GM23338 (cell line): ENCODE measurements at regions not wholly inside any gene's neighbourhood (a gene's known extent, or its start where the extent isn't known, plus 50 kb on each side); places are given as distances from the start of the nearest gene placed in this dataset.

Source experiments
- ATAC-seq: fragments of 200-7000 bp; cut with Tn5 transposase; 3 replicates; pipeline ENCODE4 v1.9.1; 2020
- DNase-seq: peaks from one replicate; pipeline ENCODE4 v3.0.0-alpha.2; 2015; ENCODE audit warnings: low spot score
- H2AFZ ChIP-seq: fragments of 200-600 bp; sonication (generic); 2 replicates; pipeline ENCODE4 v1.8.0; 2016; ENCODE audit warnings: antibody characterized with exemption, mild to moderate bottlenecking, moderate library complexity
- H3F3A ChIP-seq: fragments of 200-600 bp; sonication (generic); replicated peaks from 2 replicates; pipeline ENCODE4 v1.8.0; 2017; ENCODE audit warnings: antibody characterized with exemption, mixed run types, low read depth
- H3K27ac ChIP-seq: fragments of 200-600 bp; sonication (generic); 2 replicates; pipeline ENCODE4 v1.6.1; 2016; ENCODE audit warnings: low read depth
- H3K27me3 ChIP-seq: fragments of 200-600 bp; sonication (generic); 2 replicates; pipeline ENCODE4 v1.8.0; 2016; ENCODE audit warnings: mild to moderate bottlenecking, mixed run types, moderate library complexity; ENCODE audit not compliant: insufficient read depth
- H3K36me3 ChIP-seq: fragments of 200-600 bp; sonication (generic); 2 replicates; pipeline ENCODE4 v1.8.0; 2016; ENCODE audit warnings: mild to moderate bottlenecking; ENCODE audit not compliant: insufficient read depth
- H3K4me1 ChIP-seq: fragments of 200-600 bp; sonication (generic); 2 replicates; pipeline ENCODE4 v1.8.0; 2016; ENCODE audit warnings: mild to moderate bottlenecking, moderate library complexity; ENCODE audit not compliant: insufficient read depth
- H3K4me2 ChIP-seq: fragments of 200-600 bp; sonication (generic); 2 replicates; pipeline ENCODE4 v1.7.1; 2017; ENCODE audit warnings: mixed run types
- H3K4me3 ChIP-seq: fragments of 200-600 bp; sonication (generic); 2 replicates; pipeline ENCODE4 v1.6.1; 2016; ENCODE audit warnings: mixed run types
- H3K79me2 ChIP-seq: fragments of 200-600 bp; sonication (generic); replicated peaks from 2 replicates; pipeline ENCODE4 v1.8.0; 2017; ENCODE audit warnings: mild to moderate bottlenecking; ENCODE audit not compliant: insufficient read depth
- H3K9me2 ChIP-seq: fragments of 200-600 bp; sonication (generic); 2 replicates; pipeline ENCODE4 v1.8.0; 2017; ENCODE audit not compliant: insufficient read depth
- H4K20me1 ChIP-seq: fragments of 200-600 bp; sonication (generic); replicated peaks from 2 replicates; pipeline ENCODE4 v1.8.0; 2017; ENCODE audit warnings: mild to moderate bottlenecking; ENCODE audit not compliant: insufficient read depth
- H3K27ac Mint-ChIP-seq: 2 replicates; pipeline ENCODE4 v1.8.0; 2020; ENCODE audit warnings: inconsistent platforms, mild to moderate bottlenecking, moderate library complexity, mixed read lengths
- H3K27me3 Mint-ChIP-seq: 3 replicates; pipeline ENCODE4 v1.8.0; 2022; ENCODE audit warnings: low read depth, mild to moderate bottlenecking, moderate library complexity, mixed read lengths, inconsistent platforms; ENCODE audit not compliant: insufficient read depth, poor library complexity
- H3K36me3 Mint-ChIP-seq: 3 replicates; pipeline ENCODE4 v1.8.0; 2021; ENCODE audit warnings: low read depth, mild to moderate bottlenecking, inconsistent platforms, moderate library complexity, mixed read lengths
- H3K4me1 Mint-ChIP-seq: 3 replicates; pipeline ENCODE4 v1.8.0; 2020; ENCODE audit warnings: mild to moderate bottlenecking, inconsistent platforms, mixed read lengths
- H3K4me3 Mint-ChIP-seq: 3 replicates; pipeline ENCODE4 v1.8.0; 2021; ENCODE audit warnings: moderate library complexity, mild to moderate bottlenecking, inconsistent platforms, mixed read lengths
- H3K9me3 Mint-ChIP-seq: 3 replicates; pipeline ENCODE4 v1.8.0; 2020; ENCODE audit warnings: moderate library complexity, mild to moderate bottlenecking, inconsistent platforms, mixed read lengths
- CREB1 ChIP-seq: fragments of 250-450 bp; sonication (Bioruptor Pico); IDR thresholded peaks from 2 replicates; pipeline ENCODE4 v1.5.0; 2020; ENCODE audit warnings: low read depth, mild to moderate bottlenecking, moderate library complexity
- CTCF ChIP-seq, 2 experiments: fragments of 200-600 bp in 1 of 2; sonication (generic) in 1 of 2; conservative IDR thresholded peaks; 2 replicates each; pipeline versions ENCODE4 v1.5.1 to v1.6.1; 2016 to 2017; ENCODE audit warnings: antibody characterized with exemption in 2 of 2, low read depth in 2 of 2, mild to moderate bottlenecking in 2 of 2, moderate library complexity in 1 of 2
- ETS1 ChIP-seq: IDR thresholded peaks from 2 replicates; pipeline ENCODE4 v1.6.1; 2016; ENCODE audit warnings: antibody characterized with exemption
- EZH2phosphoT487 ChIP-seq: fragments of 200-600 bp; sonication (generic); IDR thresholded peaks from one replicate; pipeline ENCODE4 v1.8.1; 2018; ENCODE audit warnings: antibody characterized with exemption; ENCODE audit not compliant: unreplicated experiment
- JUNB ChIP-seq: IDR thresholded peaks from one replicate; pipeline ENCODE4 v1.6.1; 2016; ENCODE audit warnings: antibody characterized with exemption; ENCODE audit not compliant: unreplicated experiment
- NANOG ChIP-seq: IDR thresholded peaks from 2 replicates; pipeline ENCODE4 v1.6.1; 2016; ENCODE audit warnings: antibody characterized with exemption, borderline replicate concordance
- POLR2AphosphoS5 ChIP-seq: IDR thresholded peaks from 2 replicates; pipeline ENCODE4 v1.6.1; 2016; ENCODE audit warnings: antibody characterized with exemption, low read depth
- REST ChIP-seq: IDR thresholded peaks from one replicate; pipeline ENCODE4 v1.6.1; 2018; ENCODE audit warnings: antibody characterized with exemption; ENCODE audit not compliant: unreplicated experiment
- STAT1 ChIP-seq: IDR thresholded peaks from one replicate; pipeline ENCODE4 v1.6.1; 2016; ENCODE audit warnings: antibody characterized with exemption; ENCODE audit not compliant: unreplicated experiment
- ZNF331 ChIP-seq: fragments of 250-450 bp; sonication (Bioruptor Pico); IDR thresholded peaks from 2 replicates; pipeline ENCODE4 v1.5.0; 2020; ENCODE audit warnings: low read depth, mild to moderate bottlenecking, moderate library complexity
- ZNF462 ChIP-seq: fragments of 250-450 bp; sonication (Bioruptor Pico); IDR thresholded peaks from 2 replicates; pipeline ENCODE4 v1.5.0; 2020; ENCODE audit warnings: mild to moderate bottlenecking, moderate library complexity

GRCh38 chr1:217238945-217239344 is 391.9 kb downstream of the GPATCH2 start (continued):
- TF ChIP-seq ZNF462 (CRISPR knock-in tag), result no peak
- TF ChIP-seq CREB1 (CRISPR knock-in tag), result no peak
- no peak for TF ChIP-seq POLR2AphosphoS5
- no peak for TF ChIP-seq ETS1
- TF ChIP-seq NANOG, result no peak

- H3K9me2 ChIP-seq, result peaks cover 15% of the 10 kb centered on the region
- H3K27ac Mint-ChIP-seq, result no peak overlapping the region
- H3K4me1 ChIP-seq, result no peaks in the 10 kb centered on the region
- no peak overlapping the region for H2AFZ ChIP-seq
- H3F3A ChIP-seq, result no peaks in the 10 kb centered on the region
- H4K20me1 ChIP-seq, result no peaks in the 10 kb centered on the region
- H3K4me2 ChIP-seq, result no peak overlapping the region
- no peak overlapping the region for H3K4me3 Mint-ChIP-seq
- no peaks in the 10 kb centered on the region for H3K4me1 Mint-ChIP-seq
- peaks cover 2% of the 10 kb centered on the region for H3K27me3 Mint-ChIP-seq
- H3K36me3 Mint-ChIP-seq, result no peaks in the 10 kb centered on the region
- H3K27ac ChIP-seq, result no peak overlapping the region
- DNase-seq (no peak), ATAC-seq (no peak)
- no peaks in the 10 kb centered on the region for H3K9me3 Mint-ChIP-seq
- H3K4me3 ChIP-seq, result no peak overlapping the region
- H3K79me2 ChIP-seq, result no peaks in the 10 kb centered on the region
- no peaks in the 10 kb centered on the region for H3K27me3 ChIP-seq
- no peaks in the 10 kb centered on the region for H3K36me3 ChIP-seq
- TF ChIP-seq STAT1, result no peak
- TF ChIP-seq CTCF (conservative IDR thresholded peaks at IDR 0.05; ENCODE audit: low read depth in 2 of 2), result no peak
- no peak for TF ChIP-seq EZH2phosphoT487
- TF ChIP-seq REST, result no peak
- TF ChIP-seq CREB1 (CRISPR knock-in tag), result no peak
- TF ChIP-seq ZNF331, result no peak
- no peak for TF ChIP-seq JUNB
Observed at GRCh38 chr1:217230412-217230811, 400.5 kb downstream of the GPATCH2 start.
